ENCODE measurements at regions not wholly inside any gene's neighbourhood (a gene's known extent, or its start where the extent isn't known, plus 50 kb on each side); places are given as distances from the start of the nearest gene placed in this dataset.

GRCh38 chr9:89798547-89799120 is 193.8 kb downstream of the GADD45G start:
- TF ChIP-seq GATA3 (IDR thresholded peaks at IDR 0.05; ENCODE audit: low read depth, low read length) (no peak), GATA2 (IDR thresholded peaks at IDR 0.05; ENCODE audit: low read depth, low read length) (no peak)

Measured in SH-SY5Y (cell line).